ENCODE measurements at regions not wholly inside any gene's neighbourhood (a gene's known extent, or its start where the extent isn't known, plus 50 kb on each side); places are given as distances from the start of the nearest gene placed in this dataset.
"Not testable (repeated sequence)": the region's sequence is repeated elsewhere in the genome, so short reads cannot be mapped to it uniquely, and the experiment has no call there.

DNA sequence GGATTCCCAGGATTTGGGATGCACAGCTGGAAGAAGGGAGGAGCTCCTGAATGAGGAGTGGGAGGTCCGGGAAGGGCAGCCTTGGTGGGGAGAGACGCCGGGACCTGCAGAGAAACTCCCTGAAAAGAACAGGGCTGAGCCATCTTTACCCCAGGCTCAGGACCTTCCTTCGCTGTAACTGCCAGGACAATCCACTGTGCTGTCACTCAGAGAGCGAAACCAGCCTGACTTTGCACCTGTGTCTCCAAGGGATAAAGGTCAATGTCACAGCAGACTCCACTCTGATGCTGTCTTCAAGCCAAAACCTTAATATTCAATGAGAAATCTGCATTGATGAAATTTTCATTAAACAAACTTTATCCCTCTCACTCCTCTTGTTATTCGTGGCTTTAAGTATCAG is 235.4 kb upstream of the SULF2 start:
- not testable (repeated sequence) for DNase-seq

- no peak for DNase-seq
Observed at GRCh38 chr20:48019940-48020339, 234.7 kb upstream of the SULF2 start.

- DNase-seq, result no peak
Observed at GRCh38 chr20:48019496-48019895, 234.2 kb upstream of the SULF2 start.

DNA sequence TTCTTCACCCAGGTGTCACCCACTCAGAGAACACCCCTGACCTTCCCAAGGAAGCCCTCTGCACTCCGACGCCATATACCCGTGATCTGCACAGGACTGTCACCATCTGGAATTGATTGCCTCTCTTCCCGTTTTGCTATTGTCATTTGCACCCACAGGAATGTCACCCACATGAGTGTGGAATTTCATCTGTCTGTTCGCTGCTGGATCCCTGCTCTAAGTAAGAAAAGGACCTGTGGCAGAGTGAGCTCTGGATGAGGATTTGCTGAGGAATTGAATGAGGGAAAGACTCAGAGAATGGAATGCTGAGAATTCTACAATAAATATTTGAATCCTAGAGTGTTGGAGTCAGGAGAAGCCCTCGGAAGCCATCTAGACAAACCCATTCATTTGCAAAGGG is 233.6 kb upstream of the SULF2 start:
- not testable (repeated sequence) for DNase-seq

GRCh38 chr20:48017992-48018391 is 232.7 kb upstream of the SULF2 start:
- DNase-seq, result no peak

GRCh38 chr20:48017509-48017908 is 232.2 kb upstream of the SULF2 start:
- DNase-seq, result no peak

- DNase-seq, result no peak
Observed at GRCh38 chr20:48015943-48016723, 230.9 kb upstream of the SULF2 start.

GRCh38 chr20:48015141-48015910 is 230.0 kb upstream of the SULF2 start:
- DNase-seq, result no peak

GRCh38 chr20:48012401-48012974 is 227.2 kb upstream of the SULF2 start:
- DNase-seq, result no peak

DNA sequence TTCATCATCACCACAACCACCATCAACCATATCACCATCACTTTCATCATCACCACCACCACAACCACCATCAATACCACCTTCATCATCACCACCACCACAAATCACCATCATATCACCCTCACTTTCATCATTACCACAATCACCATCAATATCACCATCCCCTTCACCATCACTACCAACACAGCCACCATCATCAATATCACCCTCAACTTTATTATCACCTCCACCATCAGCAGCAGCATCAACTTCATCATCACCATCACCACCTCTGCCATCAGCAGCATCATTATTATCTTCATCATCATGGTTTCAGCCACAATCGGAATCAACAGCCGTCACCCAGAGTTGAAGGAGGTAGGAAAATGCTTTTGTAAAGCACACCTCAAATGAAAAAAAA is 225.7 kb upstream of the SULF2 start:
- DNase-seq, result no peak

DNA sequence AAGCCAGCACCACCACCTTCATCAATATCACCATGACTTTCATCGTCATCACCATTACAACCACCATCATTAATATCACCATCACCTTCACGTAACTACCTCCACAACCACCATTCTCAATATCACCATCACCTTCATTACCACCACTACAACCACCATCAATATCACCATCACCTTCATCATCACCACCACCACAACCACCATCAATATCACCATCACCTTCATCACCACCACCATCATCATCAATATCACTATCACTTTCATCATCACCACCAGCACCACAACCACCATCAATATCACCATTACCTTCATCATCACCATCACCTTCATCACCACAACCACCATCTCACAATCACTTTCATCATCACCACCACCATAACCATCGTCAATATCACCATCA is 225.3 kb upstream of the SULF2 start:
- DNase-seq, result no peak

DNA sequence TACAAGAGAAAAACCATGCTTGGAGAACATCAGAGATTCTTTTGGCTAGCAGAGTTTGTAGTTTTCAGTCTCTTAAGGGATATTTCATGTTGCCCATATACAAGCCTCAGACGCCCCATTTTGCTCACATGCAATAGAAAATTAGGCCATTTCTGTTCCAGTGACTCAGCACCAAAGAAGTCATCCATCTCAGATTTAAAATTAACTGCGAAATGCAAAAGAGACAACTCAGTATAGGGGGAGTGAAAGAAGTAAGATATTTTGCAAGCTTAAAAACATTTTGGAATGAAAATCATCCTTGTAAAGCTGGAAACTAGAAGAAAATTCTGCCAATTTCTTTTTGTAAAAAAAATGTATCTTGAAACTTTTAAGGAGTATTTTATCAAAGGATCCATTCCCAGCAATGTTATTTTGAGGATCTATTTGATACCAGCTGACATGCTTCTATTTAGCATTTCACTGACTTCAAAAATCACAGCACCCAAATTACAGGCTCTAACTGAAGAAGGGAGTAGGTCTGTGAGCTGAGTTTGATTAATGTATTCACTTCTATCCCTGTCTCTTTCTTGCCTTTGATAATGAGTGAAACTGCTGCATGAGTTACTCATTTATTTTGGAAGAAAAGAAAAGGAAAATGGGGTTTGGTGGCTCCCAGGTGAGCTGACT is 223.7 kb upstream of the SULF2 start:
- no peak for DNase-seq

GRCh38 chr20:48007351-48007750 is 222.1 kb upstream of the SULF2 start:
- no peak for DNase-seq

DNA sequence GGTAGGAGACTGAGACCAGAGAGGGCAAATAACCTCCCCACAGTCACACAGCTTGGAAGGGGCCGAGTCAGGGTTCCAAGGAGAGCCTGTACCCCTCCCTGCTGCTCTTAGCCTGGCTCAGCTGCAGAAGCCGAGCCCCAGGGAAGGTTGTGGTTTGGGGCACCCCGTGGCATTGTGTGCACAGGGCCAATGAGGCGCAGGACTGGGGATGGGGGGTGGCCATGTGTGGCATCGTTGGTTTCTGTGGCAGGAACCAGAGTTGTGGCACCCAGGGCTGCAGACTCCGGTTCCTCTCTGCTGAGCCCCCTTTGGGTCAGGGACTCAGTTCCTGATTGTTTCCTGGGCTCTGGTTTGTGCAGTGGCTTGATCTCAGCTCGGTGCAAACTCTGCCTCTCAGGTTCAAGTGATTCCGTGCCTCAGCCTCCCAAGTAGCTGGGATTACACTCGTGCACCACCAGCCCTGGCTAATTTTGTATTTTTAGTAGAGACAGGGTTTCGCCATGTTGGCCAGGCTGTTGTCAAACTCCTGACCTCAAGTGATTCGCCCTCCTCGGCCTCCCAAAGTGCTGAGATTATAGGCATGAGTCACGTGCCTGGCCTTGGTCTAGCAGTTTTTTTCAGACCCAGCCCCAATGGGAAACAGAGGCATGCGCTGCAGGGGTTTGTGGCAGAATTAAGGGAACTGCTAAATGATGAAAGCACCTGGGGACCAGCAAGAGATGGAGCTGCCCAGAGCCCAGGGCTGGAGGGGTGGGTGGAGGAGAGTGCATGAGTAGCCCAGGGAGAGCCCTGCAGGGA is 221.0 kb upstream of the SULF2 start:
- DNase-seq, result no peak

- no peak for DNase-seq
Observed at GRCh38 chr20:48003021-48003420, 217.7 kb upstream of the SULF2 start.

GRCh38 chr20:48002517-48002970 is 217.3 kb upstream of the SULF2 start:
- no peak for DNase-seq

- no peak for DNase-seq
Observed at GRCh38 chr20:47999166-47999565, 213.9 kb upstream of the SULF2 start.

GRCh38 chr20:47998736-47999135 is 213.5 kb upstream of the SULF2 start:
- no peak for DNase-seq

GRCh38 chr20:47995661-47996060 is 210.4 kb upstream of the SULF2 start:
- DNase-seq, result no peak

DNA sequence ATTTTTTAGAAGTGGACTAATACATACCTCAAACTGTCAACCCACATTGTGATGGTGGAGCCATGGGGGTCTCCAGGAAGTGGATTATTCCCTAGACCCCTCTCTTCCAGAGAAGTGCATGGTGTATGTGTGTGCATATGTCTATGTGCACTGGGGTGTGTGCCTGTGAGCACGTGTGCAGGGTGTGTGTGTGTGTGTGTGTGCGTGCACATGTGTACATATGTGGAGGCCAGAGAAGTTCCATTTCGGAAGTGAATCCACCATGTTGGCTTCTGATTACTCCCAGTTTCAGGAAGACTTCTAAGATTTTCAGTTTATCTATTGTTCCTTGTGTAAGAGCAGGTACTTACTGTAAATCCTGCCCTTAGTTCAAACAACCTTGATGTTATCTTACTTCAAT is 208.5 kb upstream of the SULF2 start:
- DNase-seq, result no peak

DNA sequence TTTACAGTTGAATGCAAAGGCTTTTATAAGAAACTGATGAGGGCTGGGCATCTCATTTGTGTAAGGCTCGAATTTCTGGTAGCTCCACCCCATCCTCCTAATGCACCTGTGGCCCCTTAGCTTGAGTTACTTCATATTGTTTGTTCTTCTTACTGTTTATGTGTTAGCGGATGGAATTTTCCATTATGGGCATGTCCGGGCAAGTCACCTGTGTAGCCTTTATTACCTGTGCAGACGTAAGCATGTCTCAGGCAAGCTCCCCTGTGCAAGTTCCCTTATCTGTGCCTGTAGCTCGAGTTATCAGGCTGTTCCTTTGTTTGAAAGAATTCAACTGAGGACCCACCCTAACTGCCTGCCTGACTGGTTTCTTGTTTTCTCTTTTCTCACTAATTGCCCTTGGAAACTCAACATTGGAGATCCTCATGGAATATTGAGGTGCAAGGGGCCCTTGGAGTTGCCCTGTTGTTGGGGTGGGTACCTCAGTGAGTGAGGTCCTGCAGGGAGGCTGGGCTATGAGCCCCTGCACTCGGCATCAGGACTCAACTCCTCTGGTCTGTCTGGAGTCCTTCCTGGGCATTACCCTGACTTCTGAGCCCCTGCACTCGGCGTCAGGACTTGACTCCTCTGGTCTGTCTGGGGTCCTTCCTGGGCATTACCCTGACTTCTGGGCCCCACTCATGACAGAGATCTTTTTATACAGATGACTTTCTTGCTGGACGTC is 207.9 kb upstream of the SULF2 start:
- DNase-seq, result no peak

Data from NCI-H1092 treated with DMSO at 0.1 percent for 48 hours (cell line).